Retinal pigment epithelial cell (primary cell): ENCODE measurements at regions not wholly inside any gene's neighbourhood (a gene's known extent, or its start where the extent isn't known, plus 50 kb on each side); places are given as distances from the start of the nearest gene placed in this dataset.
"Not testable (repeated sequence)": the region's sequence is repeated elsewhere in the genome, so short reads cannot be mapped to it uniquely, and the experiment has no call there.

ENCODE experiments used
- DNase-seq: peaks from one replicate; pipeline ENCODE4 v3.0.0-alpha.2; 2010; ENCODE audit warnings: low read depth
- H3K4me3 ChIP-seq: 2 replicates; pipeline ENCODE4 v1.5.1; 2011; ENCODE audit warnings: mild to moderate bottlenecking, low read length, control low read depth, moderate library complexity
- TF ChIP-seq, protein P1 (sequence below): conservative IDR thresholded peaks from 2 replicates; pipeline ENCODE4 v1.5.1; 2011; ENCODE audit warnings: low read depth, low read length, control low read depth, inconsistent platforms

DNA sequence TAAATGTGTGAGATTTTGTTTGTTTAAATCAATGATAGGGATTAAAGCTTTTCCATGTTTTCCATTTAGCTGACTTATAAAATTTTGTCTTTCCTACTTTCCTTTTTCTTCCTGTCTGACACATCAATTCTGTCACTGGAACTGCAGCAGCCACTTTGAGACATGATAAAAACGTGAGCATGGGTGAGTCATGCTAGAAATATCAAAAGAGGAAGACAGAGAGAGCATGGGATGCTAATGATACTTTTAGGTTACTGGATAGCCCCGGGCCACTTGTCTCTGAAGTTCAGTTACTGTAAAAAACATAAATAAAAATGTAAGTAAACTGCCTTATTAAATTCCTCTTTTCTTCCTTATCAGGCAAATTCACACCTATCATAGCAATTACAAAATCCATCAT is 1332.0 kb upstream of the PCDH20 start:
- no peak for DNase-seq
- H3K4me3 ChIP-seq, result no peak overlapping the region

DNA sequence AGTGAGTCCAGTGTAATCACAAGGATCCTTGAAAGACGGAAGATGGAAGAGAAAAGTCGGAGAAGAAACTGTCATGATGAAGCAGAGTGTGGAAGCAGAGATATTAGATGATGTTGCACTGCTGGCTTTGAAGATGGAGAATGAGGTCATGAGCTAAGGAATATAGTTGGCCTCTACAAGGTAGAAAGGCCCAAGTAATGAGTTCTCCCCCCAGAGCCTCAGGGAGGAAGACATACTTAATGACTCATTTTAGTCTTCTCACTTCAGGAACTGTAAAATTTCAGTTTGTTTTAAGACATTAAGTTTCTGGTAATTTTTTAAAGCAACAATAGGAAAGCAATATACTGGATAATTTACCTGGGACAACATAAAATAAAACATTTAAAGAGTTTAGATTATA is 1331.5 kb upstream of the PCDH20 start:
- DNase-seq, result no peak
- TF ChIP-seq, protein P1, sequence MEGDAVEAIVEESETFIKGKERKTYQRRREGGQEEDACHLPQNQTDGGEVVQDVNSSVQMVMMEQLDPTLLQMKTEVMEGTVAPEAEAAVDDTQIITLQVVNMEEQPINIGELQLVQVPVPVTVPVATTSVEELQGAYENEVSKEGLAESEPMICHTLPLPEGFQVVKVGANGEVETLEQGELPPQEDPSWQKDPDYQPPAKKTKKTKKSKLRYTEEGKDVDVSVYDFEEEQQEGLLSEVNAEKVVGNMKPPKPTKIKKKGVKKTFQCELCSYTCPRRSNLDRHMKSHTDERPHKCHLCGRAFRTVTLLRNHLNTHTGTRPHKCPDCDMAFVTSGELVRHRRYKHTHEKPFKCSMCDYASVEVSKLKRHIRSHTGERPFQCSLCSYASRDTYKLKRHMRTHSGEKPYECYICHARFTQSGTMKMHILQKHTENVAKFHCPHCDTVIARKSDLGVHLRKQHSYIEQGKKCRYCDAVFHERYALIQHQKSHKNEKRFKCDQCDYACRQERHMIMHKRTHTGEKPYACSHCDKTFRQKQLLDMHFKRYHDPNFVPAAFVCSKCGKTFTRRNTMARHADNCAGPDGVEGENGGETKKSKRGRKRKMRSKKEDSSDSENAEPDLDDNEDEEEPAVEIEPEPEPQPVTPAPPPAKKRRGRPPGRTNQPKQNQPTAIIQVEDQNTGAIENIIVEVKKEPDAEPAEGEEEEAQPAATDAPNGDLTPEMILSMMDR, result no peak
- no peak overlapping the region for H3K4me3 ChIP-seq

More for the DNA sequence above, 1332.0 kb upstream of the PCDH20 start:
- TF ChIP-seq, protein P1, result no peak

DNA sequence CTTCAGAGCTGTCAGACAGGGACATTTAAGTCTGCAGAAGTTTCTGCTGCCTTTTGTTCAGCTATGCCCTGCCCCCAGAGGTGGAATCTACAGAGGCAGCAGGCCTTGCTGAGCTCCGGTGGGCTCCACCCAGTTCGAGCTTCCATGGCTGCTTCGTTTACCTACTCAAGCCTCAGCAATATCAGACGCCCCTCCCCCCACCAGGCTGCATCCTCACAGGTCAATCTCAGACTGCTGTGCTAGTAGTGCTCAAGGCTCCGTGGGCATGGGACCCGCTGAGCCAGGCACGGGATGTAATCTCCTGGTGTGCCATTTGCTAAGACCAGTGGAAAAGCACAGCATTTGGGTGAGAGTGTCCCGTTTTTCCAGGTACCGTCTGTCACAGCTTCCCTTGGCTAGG is 1314.1 kb upstream of the PCDH20 start:
- not testable (repeated sequence) for DNase-seq, H3K4me3 ChIP-seq

DNA sequence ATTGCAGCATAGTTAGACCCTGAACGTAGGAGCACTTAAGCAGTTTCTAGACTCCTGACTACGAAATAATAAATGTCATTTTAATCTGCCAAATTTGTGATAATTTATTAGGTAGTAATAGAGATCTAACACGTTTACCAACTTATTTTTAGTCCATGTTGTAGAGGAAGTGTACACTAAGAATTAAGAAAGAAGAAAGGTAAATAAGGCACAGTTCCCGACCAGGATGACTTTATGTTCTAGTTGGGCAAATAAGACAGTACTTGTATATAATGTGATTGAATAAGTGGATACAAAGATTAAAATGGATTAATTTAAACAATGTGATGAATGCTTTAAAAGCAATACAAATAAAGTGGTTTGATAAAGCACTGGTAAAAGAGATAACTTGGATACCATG is 1306.2 kb upstream of the PCDH20 start:
- no peak for DNase-seq
- TF ChIP-seq, protein P1, result no peak
- H3K4me3 ChIP-seq, result no peak overlapping the region

DNA sequence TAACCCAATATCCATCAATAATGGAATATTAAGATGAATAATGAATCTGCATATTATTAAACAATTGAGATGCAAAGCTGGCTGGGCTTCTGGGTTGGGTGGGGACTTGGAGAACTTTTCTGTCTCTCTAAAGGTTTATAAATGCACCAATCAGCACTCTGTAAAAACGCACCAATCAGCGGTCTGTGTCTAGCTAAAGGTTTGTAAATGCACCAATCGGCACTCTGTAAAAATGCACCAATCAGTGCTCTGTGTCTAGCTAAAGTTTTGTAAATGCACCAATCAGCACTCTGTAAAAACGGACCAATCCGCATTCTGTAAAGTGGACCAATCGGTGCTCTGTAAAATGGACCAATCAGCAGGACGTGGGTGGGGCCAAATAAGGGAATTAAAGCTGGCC is 1296.3 kb upstream of the PCDH20 start:
- not testable (repeated sequence) for DNase-seq, H3K4me3 ChIP-seq

DNA sequence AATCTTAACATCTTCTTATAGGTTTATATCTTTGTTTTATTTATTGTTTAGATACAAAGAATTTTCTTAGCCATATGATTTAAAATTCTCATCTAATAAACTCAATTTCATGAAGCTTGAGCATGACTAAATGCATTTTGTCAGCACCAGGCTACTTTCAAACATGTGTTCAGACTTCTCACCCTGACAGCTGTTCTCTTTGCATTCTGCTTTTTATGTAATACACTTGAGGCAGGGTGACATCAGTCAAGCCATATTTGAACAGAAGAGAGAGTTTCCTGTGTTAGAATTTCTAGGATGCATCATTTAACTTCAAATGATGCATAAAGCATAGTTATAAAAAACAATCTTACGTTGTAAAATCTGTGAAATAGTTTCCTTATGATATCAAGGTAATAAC is 1295.1 kb upstream of the PCDH20 start:
- H3K4me3 ChIP-seq, result no peak overlapping the region
- TF ChIP-seq, protein P1, result no peak
- no peak for DNase-seq

DNA sequence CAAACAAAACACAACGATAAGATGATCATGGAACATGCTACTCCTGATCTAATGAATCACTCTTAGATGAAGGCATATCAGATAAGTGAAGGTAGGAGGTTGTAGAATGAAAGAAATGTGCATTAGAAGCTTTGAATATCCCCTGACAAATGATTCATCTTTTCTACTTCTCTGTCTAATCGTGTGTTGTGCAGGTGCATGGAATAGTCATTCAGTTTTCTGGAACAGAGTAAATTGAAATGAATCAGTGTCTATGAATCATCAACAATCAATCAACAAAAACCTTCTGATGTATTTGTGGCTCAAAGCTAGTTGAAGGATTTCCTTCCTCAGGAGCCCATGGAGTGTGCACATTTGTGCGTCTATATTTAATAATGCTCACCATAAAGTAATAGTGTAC is 1290.4 kb upstream of the PCDH20 start:
- TF ChIP-seq, protein P1, result no peak
- DNase-seq, result no peak
- no peak overlapping the region for H3K4me3 ChIP-seq

DNA sequence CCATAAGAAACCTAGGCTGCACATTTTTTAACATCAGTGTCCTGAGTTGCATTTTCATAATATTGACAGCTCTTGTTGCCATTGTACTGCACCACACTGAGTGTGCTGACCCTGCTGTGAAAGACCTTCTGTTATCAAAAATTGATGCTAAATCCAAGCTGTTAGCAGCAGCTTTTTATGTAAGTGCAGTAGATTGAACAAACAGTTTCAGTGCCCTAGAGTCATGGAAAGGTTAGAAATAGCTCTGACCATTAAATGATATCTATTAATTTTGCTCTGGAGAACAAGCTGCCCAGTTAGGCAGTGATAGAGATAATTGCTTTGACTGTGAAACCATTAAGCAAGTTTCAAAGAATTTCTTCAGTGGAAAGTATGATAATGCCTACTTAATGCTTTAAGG is 1289.2 kb upstream of the PCDH20 start:
- H3K4me3 ChIP-seq, result no peak overlapping the region
- DNase-seq, result no peak
- TF ChIP-seq, protein P1, result no peak
